Heart left ventricle (tissue), 16 donors: ENCODE measurements at regions not wholly inside any gene's neighbourhood (a gene's known extent, or its start where the extent isn't known, plus 50 kb on each side); places are given as distances from the start of the nearest gene placed in this dataset.

Experiments used
- ATAC-seq, 4 donors: fragments of 200-7000 bp; cut with Tn5 transposase; one replicate each; pipeline ENCODE4 v1.9.1; 2020 to 2022; ENCODE audit warnings: moderate library complexity in 4 of 4, mild to moderate bottlenecking in 3 of 4, moderate number of reproducible peaks in 1 of 4
- DNase-seq, 5 donors: peaks; one replicate each; pipeline ENCODE4 v3.0.0-alpha.2; 2020
- H3K27ac ChIP-seq, 12 donors: fragments of 200-600 bp; sonication (generic) in 4 of 12; one replicate each; pipeline versions ENCODE4 v1.5.0 to v1.8.0; 2016 to 2022; ENCODE audit warnings: mild to moderate bottlenecking in 2 of 12
- H3K27me3 ChIP-seq, 9 donors: fragments of 200-600 bp; sonication (generic) in 2 of 9; one replicate each; pipeline versions ENCODE4 v1.5.1 to v1.8.0; 2016 to 2022; ENCODE audit warnings: mild to moderate bottlenecking in 3 of 9
- H3K36me3 ChIP-seq, 9 donors: fragments of 200-600 bp; sonication (generic) in 2 of 9; one replicate each; pipeline versions ENCODE4 v1.5.0 to v1.8.0; 2018 to 2022; ENCODE audit warnings: mild to moderate bottlenecking in 2 of 9
- H3K4me1 ChIP-seq, 12 donors: fragments of 200-600 bp; sonication (generic) in 4 of 12; one replicate each; pipeline versions ENCODE4 v1.5.0 to v1.8.0; 2016 to 2022; ENCODE audit warnings: mild to moderate bottlenecking in 3 of 12
- H3K4me3 ChIP-seq, 12 donors: fragments of 200-600 bp; sonication (generic) in 4 of 12; one replicate each; pipeline versions ENCODE4 v1.5.0 to v1.8.0; 2017 to 2022; ENCODE audit warnings: mild to moderate bottlenecking in 9 of 12, moderate library complexity in 4 of 12
- H3K9me3 ChIP-seq, 12 donors: fragments of 200-600 bp; sonication (generic) in 4 of 12; one replicate each; pipeline versions ENCODE4 v1.5.0 to v1.8.0; 2016 to 2022; ENCODE audit warnings: mild to moderate bottlenecking in 1 of 12
- POLR2A ChIP-seq, 2 donors: fragments of 450-650 bp; IDR thresholded peaks; one replicate each; pipeline ENCODE4 v1.6.1; 2017; ENCODE audit warnings: antibody characterized with exemption in 2 of 2, mild to moderate bottlenecking in 2 of 2, moderate library complexity in 2 of 2
- WGBS, 4 donors: extraction: QIAGEN DNeasy Blood & Tissue Kit in 2 of 4; methylation state at CpG; one replicate each; pipeline versions ENCODE4 v1.1.5 to v1.1.7; 2013 to 2018; 5-methylcytosine and 5-hydroxymethylcytosine counted together
- intact Hi-C, 10 donors: fragments of 100-400 bp; cut with DNase I; formaldehyde crosslinking; loops; one replicate each; pipeline versions ENCODE4 v1.11.1 to v1.14.2; 2022
- TF ChIP-seq, protein P1 (sequence below), 12 donors: fragments of 200-600 bp; sonication (generic) in 4 of 12; IDR thresholded peaks; one replicate each; pipeline versions ENCODE4 v1.5.0 to v1.8.0; 2018 to 2022; ENCODE audit warnings: antibody characterized with exemption in 12 of 12, mild to moderate bottlenecking in 5 of 12
- donor health status: ischemic (EF 13 %, LVEDD 7.1; RV severe dilation, severe dysfunction).
- donor health status: healthy with polysubstance abuse.
- donor health status: DM: no; HTN: yes; CAD: no.
- donor health status: DM: no; HTN: no; CAD: no.
- donor health status: ischemic (EF 25% LVEDD 6.9; RV normal size, moderate dysfunction).
- donor health status: ischemic (EF 25% LVEDD 5.7; RV mildly dilated, moderate dysfunction).
- donor health status: healthy.
- donor health status: DM: yes; HTN: yes; CAD: no.
- donor health status: ischemic (EF 35%, LVEDD 5.7; RV mildly dilated, moderate dysfunction).
- donor health status: nonischemic (EF 11% LVEDD 7.7; RV severe dilation, severe dysfunction).
- donor health status: DM: yes; HTN: yes; CAD: no.
- donor health status: PGD.
- donor health status: ischemic (EF 29% LVEDD 5.4; RV normal size, mild dysfunction).
- donor health status: nonischemic (EF 23%, LVEDD 6.1; RV moderate dilation, normal function).

DNA sequence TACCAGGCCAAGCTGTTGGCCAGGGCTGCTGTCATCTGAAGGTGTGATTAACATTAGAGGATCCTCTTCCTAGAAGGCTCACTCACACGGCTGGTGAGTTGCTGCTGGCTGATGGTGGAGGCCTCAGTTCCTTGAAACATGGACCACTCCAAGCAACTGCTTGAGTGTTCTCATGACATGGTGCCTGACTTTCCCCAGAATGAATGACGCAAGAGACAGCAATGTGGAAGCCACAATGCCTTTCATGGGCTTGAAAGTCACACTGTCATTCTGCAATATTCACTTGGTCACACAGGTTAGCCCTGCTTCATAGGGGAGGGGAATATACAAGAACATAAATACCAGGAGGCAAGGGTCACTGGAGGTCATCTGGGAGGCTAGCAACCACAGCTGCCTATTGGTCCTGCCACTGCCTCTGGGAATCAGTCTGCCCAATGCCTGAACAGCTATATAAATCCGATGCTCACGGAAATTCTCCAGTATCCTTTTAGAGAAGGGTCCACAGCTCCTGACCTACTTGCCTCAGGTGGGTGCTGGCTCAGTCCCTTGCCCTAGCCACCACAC, 97.1 kb upstream of the MAML3 start:
- H3K27ac ChIP-seq: peak overlapping the region in 3 of 12 donors; percentile 90 to 94 (median 93)
- H3K4me3 ChIP-seq: no peak overlapping the region
- intact Hi-C loops: loop anchor here (5.0 to 10.0 kb wide), 13 partner anchors 76 to 596 kb away; partner anchors contain the start of genes MAML3 (in 3 of the 10) and MGST2 (in 2 of the 10)
- H3K27me3 ChIP-seq: no peaks in the 10 kb centered on the region
- ATAC-seq: no peak
- H3K4me1 ChIP-seq: peaks cover 0 to 33% (median 11%) of the 10 kb centered on the region in 12 donors
- 83 to 90% (median 87%) methylated on average over 4 of the region's 4 CpGs for WGBS, 4 donors
- no peaks in the 10 kb centered on the region for H3K9me3 ChIP-seq
- TF ChIP-seq, protein P1, sequence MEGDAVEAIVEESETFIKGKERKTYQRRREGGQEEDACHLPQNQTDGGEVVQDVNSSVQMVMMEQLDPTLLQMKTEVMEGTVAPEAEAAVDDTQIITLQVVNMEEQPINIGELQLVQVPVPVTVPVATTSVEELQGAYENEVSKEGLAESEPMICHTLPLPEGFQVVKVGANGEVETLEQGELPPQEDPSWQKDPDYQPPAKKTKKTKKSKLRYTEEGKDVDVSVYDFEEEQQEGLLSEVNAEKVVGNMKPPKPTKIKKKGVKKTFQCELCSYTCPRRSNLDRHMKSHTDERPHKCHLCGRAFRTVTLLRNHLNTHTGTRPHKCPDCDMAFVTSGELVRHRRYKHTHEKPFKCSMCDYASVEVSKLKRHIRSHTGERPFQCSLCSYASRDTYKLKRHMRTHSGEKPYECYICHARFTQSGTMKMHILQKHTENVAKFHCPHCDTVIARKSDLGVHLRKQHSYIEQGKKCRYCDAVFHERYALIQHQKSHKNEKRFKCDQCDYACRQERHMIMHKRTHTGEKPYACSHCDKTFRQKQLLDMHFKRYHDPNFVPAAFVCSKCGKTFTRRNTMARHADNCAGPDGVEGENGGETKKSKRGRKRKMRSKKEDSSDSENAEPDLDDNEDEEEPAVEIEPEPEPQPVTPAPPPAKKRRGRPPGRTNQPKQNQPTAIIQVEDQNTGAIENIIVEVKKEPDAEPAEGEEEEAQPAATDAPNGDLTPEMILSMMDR (IDR thresholded peaks at IDR 0.05): no peak
- no peak for TF ChIP-seq POLR2A (IDR thresholded peaks at IDR 0.05)
- no peaks in the 10 kb centered on the region for H3K36me3 ChIP-seq
- DNase-seq: no peak

GRCh38 chr4:140249351-140249750, 95.4 kb upstream of the MAML3 start:
- ATAC-seq (no peak), DNase-seq (no peak)
- WGBS, 4 donors: 80 to 86% (median 83%) methylated on average over 4 of the region's 4 CpGs
- peaks cover 0 to 33% (median 11%) of the 10 kb centered on the region in 12 donors for H3K4me1 ChIP-seq
- intact Hi-C loops: loop anchor here in 1 of 10 donors (2.0 kb wide), 1 partner anchor 95 kb away; the partner anchor contains the start of gene MAML3
- no peaks in the 10 kb centered on the region for H3K27me3 ChIP-seq
- H3K36me3 ChIP-seq: no peaks in the 10 kb centered on the region
- no peak overlapping the region for H3K4me3 ChIP-seq
- H3K27ac ChIP-seq: no peak overlapping the region
- no peak for TF ChIP-seq POLR2A (IDR thresholded peaks at IDR 0.05)
- TF ChIP-seq, protein P1 (IDR thresholded peaks at IDR 0.05): no peak
- H3K9me3 ChIP-seq: no peaks in the 10 kb centered on the region

DNA sequence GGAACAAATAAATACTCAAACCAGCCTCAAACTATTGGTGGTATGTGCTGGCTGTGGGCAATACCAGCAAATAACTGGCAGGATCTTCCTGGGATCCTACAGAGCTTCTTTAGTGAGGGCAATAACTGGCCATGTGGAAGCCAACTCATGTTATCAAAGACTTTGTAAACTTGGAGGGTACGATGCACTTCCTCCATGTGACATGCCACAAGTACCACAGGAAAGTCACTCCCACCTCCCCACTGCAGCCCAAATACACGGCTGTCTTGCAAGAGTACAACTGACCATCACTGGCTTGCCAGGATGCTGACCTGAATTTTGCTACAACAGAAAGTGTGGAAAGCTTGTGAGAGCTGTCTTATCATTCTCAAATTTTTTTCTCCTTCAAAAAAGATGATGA, 93.3 kb upstream of the MAML3 start:
- DNase-seq: no peak
- Histone ChIP-seq H3K4me3 (no peak overlapping the region), H3K4me1 (peaks cover 0 to 33% (median 5%) of the 10 kb centered on the region in 12 donors), H3K27me3 (no peaks in the 10 kb centered on the region), H3K36me3 (no peaks in the 10 kb centered on the region), H3K27ac (no peak overlapping the region), H3K9me3 (no peaks in the 10 kb centered on the region)
- TF ChIP-seq POLR2A (IDR thresholded peaks at IDR 0.05): no peak
- TF ChIP-seq, protein P1 (IDR thresholded peaks at IDR 0.05): no peak
- WGBS, 4 donors: 71 to 92% (median 72%) methylated on average over 2 of the region's 2 CpGs
- ATAC-seq: no peak
- intact Hi-C loops: no loop called here

DNA sequence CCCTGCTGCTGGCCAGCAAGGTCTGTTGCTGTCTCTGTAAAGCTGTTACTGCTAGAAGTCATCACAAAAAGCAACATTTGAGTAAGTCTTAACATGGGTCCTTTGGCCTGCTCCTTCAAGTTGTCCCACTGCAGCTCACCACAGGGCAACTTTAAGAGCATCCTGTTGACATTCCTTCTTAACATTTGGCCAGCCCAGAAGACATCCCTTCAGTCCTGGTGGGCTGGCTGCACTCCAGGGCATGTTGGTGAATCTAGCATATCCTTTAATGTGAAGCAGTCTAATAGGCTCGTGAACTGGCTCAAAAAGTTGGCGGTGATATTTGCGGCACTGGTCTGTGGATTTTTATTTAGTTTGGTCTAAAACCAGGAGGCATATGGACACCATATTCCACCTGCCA, 92.2 kb upstream of the MAML3 start:
- intact Hi-C loops: no loop called here
- Histone ChIP-seq H3K27ac (no peak overlapping the region), H3K4me1 (peaks cover 0 to 26% (median 3%) of the 10 kb centered on the region in 12 donors), H3K9me3 (no peaks in the 10 kb centered on the region), H3K27me3 (no peaks in the 10 kb centered on the region), H3K36me3 (no peaks in the 10 kb centered on the region), H3K4me3 (no peak overlapping the region)
- ATAC-seq: no peak
- TF ChIP-seq, protein P1 (IDR thresholded peaks at IDR 0.05): no peak
- TF ChIP-seq POLR2A (IDR thresholded peaks at IDR 0.05): no peak
- no peak for DNase-seq
- 91 to 96% (median 93%) methylated on average over 3 of the region's 3 CpGs for WGBS, 4 donors
